Fibroblast of peridontal ligament (primary cell): ENCODE measurements at regions not wholly inside any gene's neighbourhood (a gene's known extent, or its start where the extent isn't known, plus 50 kb on each side); places are given as distances from the start of the nearest gene placed in this dataset.
A peak's percentile ranks its signal among the peaks of the same experiment; 100 is the strongest.
"Not testable (repeated sequence)": the region's sequence is repeated elsewhere in the genome, so short reads cannot be mapped to it uniquely, and the experiment has no call there.

Source experiments
- DNase-seq: peaks from one replicate; pipeline ENCODE4 v3.0.0-alpha.2; 2010; ENCODE audit errors: extremely low read depth

DNA sequence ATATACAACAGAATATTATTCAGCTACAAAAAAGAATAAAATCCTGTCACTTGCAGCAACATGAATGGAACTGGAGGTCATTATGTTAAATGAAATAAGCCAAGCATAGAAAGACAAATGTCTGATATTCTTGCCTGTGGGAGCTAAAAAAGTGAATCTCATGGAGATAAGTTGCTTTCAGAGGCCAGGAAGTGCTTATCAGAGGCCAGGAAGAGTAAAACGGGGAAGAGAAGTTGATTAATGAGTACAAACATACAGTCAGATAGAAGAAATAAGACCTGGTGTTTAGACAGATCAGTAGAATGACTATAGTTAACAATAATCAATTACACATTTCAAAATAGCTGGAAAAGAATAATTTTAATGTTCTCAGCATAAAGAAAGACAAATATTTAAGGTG lies 54.4 kb upstream of the CPHXL start:
- DNase-seq: no peak

DNA sequence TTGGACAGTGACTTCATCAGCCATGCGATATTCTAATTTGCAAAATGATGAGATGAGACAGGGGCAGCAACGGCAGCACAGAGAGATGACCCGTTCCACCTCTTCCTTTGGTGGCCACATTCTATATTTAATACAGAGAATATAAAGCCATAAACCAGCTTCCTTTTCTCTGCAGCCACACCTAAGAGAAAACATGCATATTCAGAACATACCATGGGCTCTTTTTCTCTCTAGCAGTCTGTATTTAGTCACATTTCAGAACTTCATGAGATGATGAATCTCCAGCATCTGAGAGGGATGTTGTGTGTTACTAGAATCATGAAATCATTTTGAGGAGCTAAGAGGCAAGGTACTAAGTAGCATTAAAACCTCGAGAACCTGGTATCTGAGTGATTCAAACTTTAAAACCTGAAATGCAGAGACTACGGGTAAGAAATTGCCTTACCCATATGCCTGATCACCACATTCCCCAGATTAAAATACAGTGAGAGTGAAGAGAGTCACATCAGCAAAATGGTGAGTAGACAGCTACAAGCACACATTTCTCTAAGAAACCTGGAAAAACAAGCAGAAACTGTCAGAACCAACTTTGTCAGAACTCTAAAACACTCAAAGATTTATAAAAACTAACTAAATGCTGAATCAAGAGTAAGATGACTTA lies 55.5 kb upstream of the CPHXL start:
- no peak for DNase-seq

DNA sequence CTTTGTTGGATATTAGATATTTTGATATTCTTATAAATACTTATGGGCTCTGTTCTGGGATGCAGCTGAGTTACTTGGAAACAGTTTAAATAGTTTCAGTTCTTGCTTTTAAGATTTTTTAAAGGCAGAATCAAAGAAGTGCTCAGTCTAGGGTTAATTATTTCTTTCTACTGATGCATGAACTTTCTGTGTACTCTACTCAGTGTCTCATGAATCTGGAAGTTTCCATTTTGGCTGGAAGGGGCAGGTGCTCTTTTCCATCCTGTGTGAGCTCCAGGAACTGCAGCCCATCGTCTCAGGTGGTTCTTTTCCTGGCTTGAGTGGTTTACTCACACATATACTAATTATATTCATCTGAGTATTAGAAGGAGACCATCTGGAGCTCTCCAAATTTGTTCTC lies 61.1 kb upstream of the CPHXL start:
- DNase-seq: no peak

DNA sequence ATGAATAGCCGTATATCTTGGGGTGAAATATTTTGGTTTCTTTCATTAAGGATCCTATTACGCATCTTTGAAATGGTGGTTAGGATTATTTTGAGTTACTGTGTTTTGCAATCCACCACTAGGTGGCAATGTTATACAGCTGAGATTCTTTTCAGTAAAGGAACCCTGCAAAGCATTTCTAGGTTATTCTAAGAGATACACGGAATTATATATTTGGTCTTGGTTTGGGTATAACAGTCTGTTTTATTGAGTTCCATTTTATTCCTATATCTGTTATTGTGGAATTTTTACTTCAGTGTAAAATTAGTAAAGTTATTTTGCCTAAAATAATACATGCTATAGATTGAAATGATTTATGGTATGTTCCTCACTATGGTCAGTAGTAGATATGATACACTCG lies 62.9 kb upstream of the CPHXL start:
- peak; percentile 74 for DNase-seq

DNA sequence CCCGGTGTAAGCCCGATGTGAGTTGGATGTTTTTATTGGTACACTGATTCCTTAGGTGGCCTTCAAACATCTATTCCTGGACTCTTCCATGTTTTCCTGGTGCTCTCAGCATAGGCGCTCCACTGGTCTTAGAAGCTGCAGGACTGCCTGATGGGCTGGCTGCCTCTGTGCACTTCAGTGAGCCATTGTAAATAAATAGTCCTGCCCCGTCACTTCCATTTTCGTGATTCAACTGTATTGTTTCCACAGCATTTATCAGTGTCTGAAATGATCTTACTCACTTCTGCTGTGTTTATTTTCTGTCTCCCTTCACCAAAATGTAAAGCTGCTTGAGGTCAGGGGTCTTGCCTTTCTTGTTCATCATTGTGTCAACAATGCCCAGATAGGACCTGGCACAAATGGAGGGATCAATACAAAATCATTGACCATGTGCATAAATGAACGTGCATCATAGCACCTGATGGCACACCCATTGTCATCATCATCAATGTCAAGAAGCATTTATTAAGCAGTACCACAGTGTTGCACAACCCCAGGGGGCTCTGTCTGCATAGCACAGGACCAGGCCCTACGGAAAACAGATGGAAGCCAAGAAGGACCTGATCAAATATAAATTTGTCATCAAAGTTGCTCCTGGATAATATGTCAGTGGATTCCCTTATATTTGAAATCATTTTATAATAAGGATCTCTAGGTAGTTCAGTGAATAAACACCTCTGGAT lies 66.6 kb upstream of the CPHXL start:
- no peak for DNase-seq

DNA sequence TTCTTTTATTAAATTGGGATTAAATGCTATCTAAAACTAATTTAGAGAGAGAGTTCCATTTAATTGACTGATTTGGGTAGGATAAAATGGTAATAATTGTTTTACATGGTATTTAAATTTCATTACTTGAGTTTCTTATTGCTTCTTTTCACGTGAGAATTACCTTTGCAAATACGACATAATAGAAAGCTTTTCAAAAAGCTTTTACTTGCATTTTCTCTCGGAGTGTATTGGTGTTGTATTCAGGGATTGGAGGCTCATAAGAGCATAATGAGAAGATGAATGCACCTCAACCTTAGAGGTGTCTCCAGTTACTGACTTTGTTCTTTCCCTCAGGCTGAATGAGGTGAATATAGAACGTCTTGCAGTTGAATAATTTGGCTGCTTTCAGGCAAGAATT lies 67.4 kb upstream of the CPHXL start:
- DNase-seq: no peak

DNA sequence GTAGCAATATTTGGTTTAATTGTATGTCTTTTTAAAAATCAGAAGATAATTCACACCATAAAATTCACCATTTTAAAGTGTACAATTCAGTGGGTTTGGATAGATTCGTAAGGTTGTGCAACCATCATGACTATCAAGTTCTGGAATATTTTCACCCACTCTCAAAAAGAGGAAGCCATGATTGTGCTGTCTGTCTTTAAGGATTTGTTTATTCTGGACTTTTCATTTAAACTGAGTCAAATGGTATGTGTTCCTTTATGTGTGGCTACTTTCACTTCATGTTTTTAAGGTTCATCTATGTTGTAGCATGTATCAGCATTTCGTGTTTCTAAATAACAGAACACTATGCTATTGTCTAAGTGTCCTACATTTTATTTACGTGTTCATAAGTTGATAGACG lies 68.1 kb upstream of the CPHXL start:
- no peak for DNase-seq

DNA sequence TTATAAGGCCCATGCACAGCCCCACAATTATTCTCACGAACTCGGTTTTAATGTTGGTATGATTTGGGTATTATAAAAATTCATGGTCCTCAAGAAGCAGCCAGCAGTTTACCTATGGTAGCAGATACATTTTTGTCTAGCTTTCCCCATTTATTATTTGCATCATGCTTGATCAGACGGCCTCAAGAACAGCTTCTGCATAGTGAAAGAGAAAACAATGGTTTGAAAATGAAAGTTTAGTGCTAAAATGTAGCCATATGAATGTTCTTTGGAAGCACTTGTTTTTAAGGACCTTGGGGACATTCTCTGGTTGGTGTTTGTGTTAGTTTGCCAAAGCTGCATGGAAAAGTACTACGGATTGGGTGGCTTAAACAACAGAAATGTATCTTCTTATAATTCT lies 72.4 kb upstream of the CPHXL start:
- DNase-seq: no peak

DNA sequence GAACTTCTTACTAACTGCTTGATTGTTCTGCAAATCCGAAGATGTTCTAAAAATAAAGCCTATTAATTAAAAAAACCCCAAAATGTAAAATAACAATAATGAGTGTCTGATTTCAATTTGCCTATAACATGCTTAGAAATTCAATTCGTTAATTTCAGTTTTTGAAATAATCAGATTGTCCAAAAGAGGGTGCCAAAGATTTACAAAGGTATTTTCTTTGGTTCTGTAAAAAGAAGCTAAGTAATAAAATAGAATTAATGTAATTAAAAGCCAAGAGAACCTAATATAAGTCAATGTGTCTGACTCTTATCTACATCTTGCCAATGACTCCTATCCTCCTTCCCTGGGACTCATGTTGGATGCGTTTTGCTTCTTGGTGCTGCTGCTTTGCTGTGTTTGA lies 75.0 kb upstream of the CPHXL start:
- peak; percentile 30 for DNase-seq

DNA sequence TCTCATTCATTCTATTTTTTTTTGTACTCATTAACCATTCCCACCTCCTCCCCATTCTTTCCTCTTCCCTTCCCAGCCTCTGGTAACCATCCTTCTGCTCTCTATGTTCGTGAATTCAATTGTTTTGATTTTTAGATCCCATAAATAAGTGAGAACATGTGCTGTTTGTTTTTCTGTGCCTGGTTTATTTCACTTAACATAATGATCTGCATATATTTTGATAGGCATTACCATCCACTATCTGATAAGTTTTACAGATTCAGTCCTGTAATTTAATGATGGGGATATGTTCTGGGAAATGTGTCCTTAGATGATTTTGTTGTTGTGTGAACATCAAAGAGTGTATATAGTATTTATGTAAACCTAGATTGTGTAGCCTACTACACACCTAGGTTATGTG lies 77.5 kb upstream of the CPHXL start:
- DNase-seq: no peak

DNA sequence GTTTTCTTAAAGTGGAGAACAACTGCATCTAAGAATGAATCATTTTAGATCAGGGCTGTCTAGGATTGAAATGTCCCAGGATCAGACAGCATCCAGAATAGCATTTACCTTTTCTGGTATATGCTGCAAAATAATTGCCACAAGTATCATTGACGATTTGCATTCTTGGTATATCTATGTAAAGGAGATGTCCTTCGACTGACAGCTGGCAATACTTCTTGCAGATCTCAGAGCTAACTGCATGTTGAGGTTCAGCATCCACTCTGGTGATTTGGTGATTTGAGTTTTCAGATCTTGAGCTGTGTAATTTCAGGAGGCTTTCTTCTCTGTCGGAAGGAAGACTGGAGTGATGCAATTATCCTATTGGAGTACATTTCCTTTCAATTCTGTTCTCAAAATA lies 78.1 kb upstream of the CPHXL start:
- no peak for DNase-seq

DNA sequence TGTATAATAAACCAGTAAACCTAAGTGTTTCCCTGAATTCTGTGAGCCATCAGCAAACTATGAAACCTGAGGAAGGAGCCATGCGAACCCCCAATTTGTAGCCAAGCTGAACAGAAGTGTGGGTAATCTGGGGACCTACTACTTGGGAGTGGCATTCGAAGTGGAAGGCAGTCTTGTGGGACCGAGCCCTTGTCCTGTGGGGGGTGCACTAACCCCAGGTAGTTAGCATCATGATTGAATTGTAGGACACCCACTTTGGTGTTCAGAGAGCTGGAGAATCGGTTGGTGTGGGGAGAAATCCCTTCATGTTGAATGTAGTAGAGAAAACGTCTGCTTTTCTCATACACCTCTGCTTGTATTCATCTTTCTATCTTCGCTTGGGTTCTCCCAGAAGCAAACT lies 79.7 kb upstream of the CPHXL start:
- no peak for DNase-seq

DNA sequence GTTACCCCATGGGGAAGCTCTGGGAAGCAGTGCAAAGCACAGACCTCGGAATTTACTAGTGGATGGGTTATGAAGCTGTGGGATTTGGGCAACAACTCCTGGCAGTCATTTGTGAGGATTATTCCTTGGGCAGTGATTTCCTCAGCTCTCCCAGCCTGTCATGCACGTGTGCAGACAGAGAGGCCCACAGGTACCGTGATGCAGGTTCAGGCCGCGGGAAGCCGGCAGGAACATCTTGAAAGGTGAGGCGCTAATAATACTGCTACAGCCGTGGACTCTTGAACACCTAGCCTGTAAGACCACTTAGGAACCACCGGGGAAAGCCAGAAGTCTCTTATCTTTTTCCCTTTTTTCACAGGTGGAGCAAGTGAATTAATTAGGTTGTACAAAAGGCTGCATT lies 80.2 kb upstream of the CPHXL start:
- no peak for DNase-seq

DNA sequence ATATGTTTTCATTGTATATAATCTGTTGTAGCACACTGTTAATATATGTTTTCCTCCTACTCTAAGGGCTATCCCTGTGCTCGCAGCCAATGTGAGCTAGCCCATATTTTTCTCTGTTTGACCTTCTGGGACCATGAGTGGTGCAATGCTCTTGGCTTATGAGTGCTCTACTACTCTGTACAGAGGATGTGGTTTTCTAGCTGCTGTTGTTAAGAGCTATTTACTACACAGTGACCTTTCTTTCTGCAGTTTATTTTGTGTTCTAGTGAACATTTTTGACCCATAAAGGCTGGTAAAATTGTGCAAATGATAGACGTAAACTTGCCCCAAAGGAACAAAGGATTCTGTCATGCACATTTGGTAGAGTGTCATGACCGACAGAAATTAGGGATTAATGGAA lies 84.1 kb upstream of the CPHXL start:
- DNase-seq: no peak

DNA sequence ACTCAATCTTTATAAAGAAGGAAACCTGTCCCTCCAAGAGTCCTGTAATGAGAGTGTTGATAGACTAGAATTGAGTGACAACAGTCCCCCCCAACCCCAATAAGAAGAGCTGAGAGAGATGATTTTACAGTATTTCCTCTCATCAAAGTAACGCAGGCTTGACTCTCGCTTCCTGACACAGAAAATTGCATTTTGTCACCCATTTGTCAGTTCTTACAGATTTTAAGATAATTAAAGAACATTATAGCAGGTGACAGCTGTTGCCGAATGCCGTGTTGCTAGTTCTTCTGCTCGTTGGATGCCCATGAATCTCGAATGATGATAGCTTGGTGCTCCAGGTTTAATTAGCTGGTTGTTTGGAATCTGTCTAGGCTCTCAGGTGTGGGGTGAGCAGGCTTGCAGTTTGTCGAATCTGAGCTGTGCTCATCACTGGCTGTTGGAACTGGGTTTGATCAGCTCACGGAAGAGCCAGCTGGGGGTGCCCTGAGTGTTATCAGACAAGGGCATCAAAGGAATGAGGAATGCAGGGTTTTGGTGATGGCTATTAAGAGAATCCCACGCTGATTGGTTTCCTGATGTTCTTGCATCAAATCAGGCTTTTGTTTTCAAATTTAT lies 84.8 kb upstream of the CPHXL start:
- no peak for DNase-seq

DNA sequence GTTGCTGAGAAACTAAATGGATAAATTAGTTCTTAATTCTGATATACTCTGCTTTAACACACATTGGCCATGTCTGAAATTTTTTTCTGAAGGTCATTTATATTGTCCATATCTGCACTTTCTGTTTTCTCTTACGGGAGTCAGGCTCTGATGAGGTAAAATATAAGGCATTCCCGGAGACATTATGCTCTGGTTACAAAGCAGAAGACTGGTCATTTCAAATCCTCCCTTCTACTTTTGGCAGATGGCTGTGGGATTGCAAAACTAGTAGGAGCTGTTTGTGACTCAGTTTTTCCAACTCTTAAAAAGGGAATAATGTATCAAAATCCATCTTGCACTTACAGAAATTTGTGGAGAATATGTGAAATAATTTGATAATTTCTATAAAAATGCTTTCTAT lies 92.2 kb upstream of the CPHXL start:
- DNase-seq: peak; percentile 2

DNA sequence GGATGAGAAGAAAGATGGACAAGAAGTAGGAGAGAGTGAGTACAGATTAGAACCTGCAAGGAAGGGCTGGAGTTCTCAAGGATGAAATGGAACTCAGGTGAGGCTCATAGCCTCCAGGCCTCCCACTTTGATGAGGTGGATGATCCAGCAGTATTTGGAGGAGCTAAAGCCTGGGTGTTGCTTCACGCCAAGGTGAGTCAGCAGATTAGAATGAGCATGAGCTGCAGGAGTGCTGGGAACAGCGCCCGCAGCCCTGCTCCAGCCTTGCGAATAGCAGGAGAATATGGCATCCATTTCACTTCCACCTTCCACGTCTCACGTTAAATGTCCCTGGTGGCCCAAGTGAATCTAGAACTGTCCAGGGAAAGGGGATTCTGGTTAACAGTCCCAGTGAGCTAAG lies 94.4 kb upstream of the CPHXL start:
- no peak for DNase-seq

DNA sequence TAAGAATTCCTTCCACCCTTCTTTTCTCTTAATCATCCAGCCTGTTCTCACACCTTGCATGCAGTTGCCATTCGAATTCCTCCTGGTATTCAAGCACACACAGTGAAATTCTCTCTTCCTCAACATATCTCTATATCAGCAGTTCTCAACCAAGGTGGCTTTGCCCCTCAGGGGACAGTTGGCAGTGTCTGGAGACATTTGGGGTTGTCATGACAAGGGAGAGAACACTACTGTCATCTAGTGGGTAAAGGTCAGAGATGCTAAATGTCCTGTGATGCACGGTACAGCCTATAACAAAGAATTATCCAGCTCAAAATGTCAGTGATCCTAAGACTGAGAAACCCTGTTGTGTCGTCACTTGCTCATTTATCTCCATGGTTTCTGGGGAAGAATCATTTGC lies 94.8 kb upstream of the CPHXL start:
- DNase-seq: no peak

DNA sequence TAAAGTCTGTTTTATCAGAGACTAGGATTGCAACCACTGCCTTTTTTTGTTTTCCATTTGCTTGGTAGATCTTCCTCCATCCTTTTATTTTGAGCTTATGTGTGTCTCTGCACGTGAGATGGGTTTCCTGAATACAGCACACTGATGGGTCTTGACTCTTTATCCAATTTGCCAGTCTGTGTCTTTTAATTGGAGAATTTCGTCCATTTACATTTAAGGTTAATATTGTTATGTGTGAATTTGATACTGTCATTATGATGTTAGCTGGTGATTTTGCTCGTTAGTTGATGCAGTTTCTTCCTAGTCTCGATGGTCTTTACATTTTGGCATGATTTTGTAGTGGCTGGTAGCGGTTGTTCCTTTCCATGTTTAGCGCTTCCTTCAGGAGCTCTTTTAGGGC lies 99.5 kb upstream of the CPHXL start:
- DNase-seq: not testable (repeated sequence)

DNA sequence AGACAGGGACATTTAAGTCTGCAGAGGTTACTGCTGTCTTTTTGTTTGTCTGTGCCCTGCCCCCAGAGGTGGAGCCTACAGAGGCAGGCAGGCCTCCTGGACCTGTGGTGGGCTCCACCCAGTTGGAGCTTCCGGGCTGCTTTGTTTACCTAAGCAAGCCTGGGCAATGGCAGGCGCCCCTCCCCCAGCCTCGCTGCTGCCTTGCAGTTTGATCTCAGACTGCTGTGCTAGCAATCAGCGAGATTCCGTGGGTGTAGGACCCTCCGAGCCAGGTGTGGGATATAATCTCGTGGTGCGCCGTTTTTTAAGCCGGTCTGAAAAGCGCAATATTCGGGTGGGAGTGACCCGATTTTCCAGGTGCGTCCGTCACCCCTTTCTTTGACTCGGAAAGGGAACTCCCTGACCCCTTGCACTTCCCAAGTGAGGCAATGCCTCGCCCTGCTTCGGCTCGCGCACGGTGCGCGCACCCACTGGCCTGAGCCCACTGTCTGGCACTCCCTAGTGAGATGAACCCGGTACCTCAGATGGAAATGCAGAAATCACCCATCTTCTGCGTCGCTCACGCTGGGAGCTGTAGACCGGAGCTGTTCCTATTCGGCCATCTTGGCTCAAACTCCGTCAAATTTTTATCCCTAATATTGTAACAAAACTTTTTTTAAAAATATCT lies 101.2 kb upstream of the CPHXL start:
- not testable (repeated sequence) for DNase-seq

DNA sequence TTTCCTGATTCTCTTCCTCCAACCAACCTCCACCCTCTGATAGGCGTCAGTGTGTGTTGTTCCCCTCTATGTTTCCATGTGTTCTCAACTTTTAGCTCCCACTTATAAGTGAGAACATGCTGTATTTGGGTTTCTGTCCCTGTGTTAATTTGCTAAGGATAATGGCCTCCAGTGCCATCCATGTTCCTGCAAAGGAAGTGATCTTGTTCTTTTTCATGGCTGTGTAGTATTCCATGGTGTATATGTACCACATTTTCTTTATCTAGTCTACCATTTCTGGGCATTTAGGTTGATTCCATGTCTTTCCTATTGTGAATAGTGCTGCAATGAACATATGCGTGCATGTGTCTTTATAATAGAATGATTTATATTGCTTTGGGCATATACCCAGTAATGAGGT lies 107.1 kb upstream of the CPHXL start:
- DNase-seq: not testable (repeated sequence)

DNA sequence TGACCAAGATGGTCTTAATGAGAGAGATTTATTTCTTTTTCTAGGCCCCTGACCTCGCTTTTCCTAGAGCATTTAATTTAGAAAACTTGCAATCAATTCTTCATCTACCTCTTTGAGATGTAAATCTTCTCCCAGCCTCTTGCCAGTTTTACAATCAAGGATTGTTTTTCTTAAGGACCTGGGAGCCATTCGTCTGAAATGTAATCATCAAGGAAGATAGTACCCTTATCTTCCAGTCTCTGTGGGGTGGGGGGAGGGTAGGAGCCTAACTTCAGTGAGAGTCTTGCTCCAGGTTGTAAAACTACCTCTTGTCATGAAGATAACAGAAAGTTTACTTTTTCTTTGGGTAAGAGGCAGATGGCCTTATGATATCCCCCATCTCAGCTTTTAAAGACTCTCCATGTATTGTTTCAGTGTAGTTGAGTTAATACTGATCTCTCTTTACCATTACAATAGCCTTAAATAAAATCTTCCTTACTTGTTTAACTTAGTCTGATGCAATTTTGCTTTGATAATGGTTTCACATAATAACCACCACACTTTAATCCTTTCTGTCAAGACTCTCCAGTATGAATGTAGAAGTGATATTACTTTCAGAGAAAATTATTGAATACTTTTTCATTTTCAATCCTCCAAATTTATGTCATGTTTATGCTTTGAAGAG lies 110.2 kb upstream of the CPHXL start:
- DNase-seq: no peak
